ENCODE measurements at regions not wholly inside any gene's neighbourhood (a gene's known extent, or its start where the extent isn't known, plus 50 kb on each side); places are given as distances from the start of the nearest gene placed in this dataset.

- Mint-ChIP-seq H3K4me1 (no peaks in the 10 kb centered on the region), H3K36me3 (no peaks in the 10 kb centered on the region), H3K9me3 (peaks cover 0 to 2% (median 0%) of the 10 kb centered on the region in 6 donors), H3K4me3 (no peak overlapping the region), H3K27ac (no peak overlapping the region), H3K27me3 (ENCODE audit: low read depth in 3 of 3) (peaks cover 0 to 6% (median under 1%) of the 10 kb centered on the region in 3 donors)
- DNase-seq = no peak
Measured at GRCh38 chr13:33379608-33380007, 94.1 kb upstream of the STARD13 start.

DNA sequence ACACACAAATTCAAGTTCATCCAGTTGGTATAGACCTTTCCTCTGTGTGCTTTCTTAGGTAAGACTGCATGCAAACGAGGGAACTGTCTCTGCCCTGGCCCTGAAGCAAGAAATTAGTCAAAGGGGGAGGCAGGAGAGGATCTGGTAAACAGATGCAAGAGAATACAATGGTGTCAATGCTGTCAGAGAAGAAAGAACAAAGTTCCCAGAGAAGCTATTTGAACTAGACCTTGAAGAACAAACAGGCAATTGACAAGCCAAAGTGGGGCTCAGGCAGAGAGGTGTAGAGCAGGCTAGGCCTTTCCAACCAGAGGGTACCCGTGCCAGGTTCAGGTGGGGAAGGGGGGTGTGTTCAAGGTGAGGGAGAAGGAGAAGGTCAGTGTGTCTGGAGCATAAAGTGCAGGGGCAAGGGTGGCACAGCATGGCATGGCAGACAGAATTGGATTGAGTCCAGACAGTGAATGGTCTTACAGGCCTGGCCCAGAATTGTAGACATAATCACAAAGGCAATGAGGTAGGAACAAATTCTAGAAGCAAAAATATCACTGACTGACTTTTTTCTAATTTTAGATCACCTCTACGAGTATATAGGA, 95.0 kb upstream of the STARD13 start:
- DNase-seq = no peak
- peaks cover 0 to 6% (median 1%) of the 10 kb centered on the region in 3 donors for H3K27me3 Mint-ChIP-seq (ENCODE audit: low read depth in 3 of 3)
- no peak overlapping the region for H3K4me3 Mint-ChIP-seq
- no peaks in the 10 kb centered on the region for H3K36me3 Mint-ChIP-seq
- H3K27ac Mint-ChIP-seq = no peak overlapping the region
- H3K9me3 Mint-ChIP-seq = no peaks in the 10 kb centered on the region
- H3K4me1 Mint-ChIP-seq = no peaks in the 10 kb centered on the region

DNA sequence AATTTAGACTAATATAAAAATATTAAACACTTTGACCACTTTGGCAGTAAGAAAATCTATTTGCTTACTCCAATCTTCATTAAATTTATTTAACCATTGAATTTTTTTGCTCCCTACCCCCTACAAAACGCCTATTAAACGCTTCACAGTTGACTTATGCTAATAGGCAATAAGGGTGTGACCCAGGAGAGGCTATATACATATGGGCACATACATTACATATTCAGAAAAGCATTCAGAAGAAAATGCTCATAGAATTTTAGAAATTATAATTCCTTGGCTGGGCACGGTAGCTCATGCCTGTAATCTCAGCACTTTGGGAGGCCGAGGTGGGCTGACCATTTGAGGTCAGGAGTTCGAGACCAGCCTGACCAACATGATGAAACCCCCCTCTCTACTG, 95.6 kb upstream of the STARD13 start:
- Mint-ChIP-seq H3K4me3 (no peak overlapping the region), H3K27me3 (ENCODE audit: low read depth in 3 of 3) (peaks cover 0 to 6% (median 1%) of the 10 kb centered on the region in 3 donors), H3K36me3 (no peaks in the 10 kb centered on the region), H3K4me1 (no peaks in the 10 kb centered on the region), H3K9me3 (no peaks in the 10 kb centered on the region), H3K27ac (no peak overlapping the region)
- no peak for DNase-seq

GRCh38 chr13:33381906-33382305, 96.4 kb upstream of the STARD13 start:
- Mint-ChIP-seq H3K4me1 (no peaks in the 10 kb centered on the region), H3K36me3 (no peaks in the 10 kb centered on the region), H3K27me3 (ENCODE audit: low read depth in 3 of 3) (peaks cover 0 to 6% (median 1%) of the 10 kb centered on the region in 3 donors), H3K27ac (no peak overlapping the region), H3K4me3 (no peak overlapping the region), H3K9me3 (no peaks in the 10 kb centered on the region)
- no peak for DNase-seq

GRCh38 chr13:33383724-33384577, 98.4 kb upstream of the STARD13 start:
- H3K27me3 Mint-ChIP-seq (ENCODE audit: low read depth in 3 of 3) = peaks cover 0 to 3% (median 1%) of the 10 kb centered on the region in 3 donors
- no peaks in the 10 kb centered on the region for H3K9me3 Mint-ChIP-seq
- H3K27ac Mint-ChIP-seq = no peak overlapping the region
- no peak overlapping the region for H3K4me3 Mint-ChIP-seq
- no peak for DNase-seq
- no peaks in the 10 kb centered on the region for H3K4me1 Mint-ChIP-seq
- H3K36me3 Mint-ChIP-seq = no peaks in the 10 kb centered on the region

- Mint-ChIP-seq H3K9me3 (peaks cover 0 to 1% (median 0%) of the 10 kb centered on the region in 6 donors), H3K27me3 (ENCODE audit: low read depth in 3 of 3) (peaks cover 0 to 3% (median 1%) of the 10 kb centered on the region in 3 donors), H3K36me3 (no peaks in the 10 kb centered on the region), H3K27ac (no peak overlapping the region), H3K4me3 (no peak overlapping the region), H3K4me1 (no peaks in the 10 kb centered on the region)
- DNase-seq = no peak
Measured at GRCh38 chr13:33388286-33388998, 102.9 kb upstream of the STARD13 start.

GRCh38 chr13:33392794-33393405, 107.3 kb upstream of the STARD13 start:
- no peak overlapping the region for H3K4me3 Mint-ChIP-seq
- no peaks in the 10 kb centered on the region for H3K36me3 Mint-ChIP-seq
- DNase-seq = no peak
- H3K9me3 Mint-ChIP-seq = peaks cover 0 to 1% (median 0%) of the 10 kb centered on the region in 6 donors
- no peaks in the 10 kb centered on the region for H3K27me3 Mint-ChIP-seq (ENCODE audit: low read depth in 3 of 3)
- H3K4me1 Mint-ChIP-seq = no peaks in the 10 kb centered on the region
- no peak overlapping the region for H3K27ac Mint-ChIP-seq

GRCh38 chr13:33394294-33394932, 108.9 kb upstream of the STARD13 start:
- DNase-seq = no peak
- Mint-ChIP-seq H3K4me3 (no peak overlapping the region), H3K27me3 (ENCODE audit: low read depth in 3 of 3) (no peaks in the 10 kb centered on the region), H3K36me3 (no peaks in the 10 kb centered on the region), H3K27ac (no peak overlapping the region), H3K9me3 (peaks cover 0 to 1% (median 0%) of the 10 kb centered on the region in 6 donors), H3K4me1 (no peaks in the 10 kb centered on the region)

- H3K4me3 Mint-ChIP-seq = no peak overlapping the region
- no peak overlapping the region for H3K27ac Mint-ChIP-seq
- H3K27me3 Mint-ChIP-seq (ENCODE audit: low read depth in 3 of 3) = peaks cover 0 to 2% (median 0%) of the 10 kb centered on the region in 3 donors
- peaks cover 0 to 5% (median 0%) of the 10 kb centered on the region in 6 donors for H3K9me3 Mint-ChIP-seq
- no peak for DNase-seq
- H3K36me3 Mint-ChIP-seq = no peaks in the 10 kb centered on the region
- H3K4me1 Mint-ChIP-seq = no peaks in the 10 kb centered on the region
Measured at GRCh38 chr13:33401238-33401637, 115.7 kb upstream of the STARD13 start.

GRCh38 chr13:33402975-33403374, 117.4 kb upstream of the STARD13 start:
- no peaks in the 10 kb centered on the region for H3K36me3 Mint-ChIP-seq
- no peak overlapping the region for H3K4me3 Mint-ChIP-seq
- H3K9me3 Mint-ChIP-seq = peaks cover 0 to 5% (median 0%) of the 10 kb centered on the region in 6 donors
- H3K27me3 Mint-ChIP-seq (ENCODE audit: low read depth in 3 of 3) = peaks cover 0 to 2% (median 0%) of the 10 kb centered on the region in 3 donors
- DNase-seq = no peak
- H3K4me1 Mint-ChIP-seq = no peaks in the 10 kb centered on the region
- H3K27ac Mint-ChIP-seq = no peak overlapping the region

GRCh38 chr13:33403807-33404362, 118.3 kb upstream of the STARD13 start:
- Mint-ChIP-seq H3K4me3 (no peak overlapping the region), H3K27me3 (ENCODE audit: low read depth in 3 of 3) (peaks cover 0 to 2% (median 2%) of the 10 kb centered on the region in 3 donors), H3K27ac (no peak overlapping the region), H3K36me3 (no peaks in the 10 kb centered on the region), H3K9me3 (peaks cover 0 to 5% (median 0%) of the 10 kb centered on the region in 6 donors), H3K4me1 (no peaks in the 10 kb centered on the region)
- DNase-seq = no peak

DNA sequence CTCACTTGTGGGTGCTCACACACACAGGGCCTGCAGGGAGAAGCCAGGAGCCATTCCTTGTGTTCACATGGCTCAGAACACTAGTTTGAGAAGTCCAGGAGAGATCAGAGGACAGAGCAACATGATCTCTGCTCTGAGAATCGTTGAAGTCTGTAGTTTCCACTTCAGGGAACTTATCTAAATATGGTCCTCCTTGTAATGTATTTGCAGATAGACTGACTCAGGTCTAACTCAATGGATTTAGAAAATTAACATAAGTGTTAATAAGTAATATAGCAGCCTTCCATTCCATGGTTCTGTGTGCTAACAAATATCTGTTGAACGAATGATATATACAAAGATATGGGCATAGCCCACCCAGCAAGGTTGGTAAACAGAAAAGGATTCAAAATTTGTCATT, 119.8 kb upstream of the STARD13 start:
- H3K9me3 Mint-ChIP-seq = peaks cover 0 to 3% (median 0%) of the 10 kb centered on the region in 6 donors
- H3K27ac Mint-ChIP-seq = no peak overlapping the region
- no peak overlapping the region for H3K4me3 Mint-ChIP-seq
- H3K4me1 Mint-ChIP-seq = no peaks in the 10 kb centered on the region
- no peaks in the 10 kb centered on the region for H3K36me3 Mint-ChIP-seq
- DNase-seq = no peak
- H3K27me3 Mint-ChIP-seq (ENCODE audit: low read depth in 3 of 3) = peaks cover 0 to 2% (median 0%) of the 10 kb centered on the region in 3 donors

All from immature natural killer cell (primary cell).